Panc1 (cell line): ENCODE measurements at regions not wholly inside any gene's neighbourhood (a gene's known extent, or its start where the extent isn't known, plus 50 kb on each side); places are given as distances from the start of the nearest gene placed in this dataset.

Experiments used
- ATAC-seq: fragments of 200-7000 bp; cut with Tn5 transposase; 2 replicates; pipeline ENCODE4 v1.9.1; 2020; ENCODE audit warnings: mild to moderate bottlenecking, moderate library complexity
- BruUV-seq: library from RNA; stranded (reverse); fragments of 400-500 nt; replicated peaks from 2 replicates; lab custom pipeline; 2021; lab: Mats Ljungman, UMichigan
- CTCF ChIA-PET: fragments of 300-600 bp; sonication (Branson Sonifier 250); formaldehyde crosslinking; loops from one replicate; lab custom pipeline; 2022; ENCODE audit warnings: antibody characterized with exemption; lab: Charles Lee
- POLR2A ChIA-PET: fragments of 300-600 bp; sonication (Branson Sonifier 250); formaldehyde crosslinking; loops from one replicate; lab custom pipeline; 2022; ENCODE audit warnings: antibody characterized with exemption; lab: Charles Lee
- DNase-seq: peaks from one replicate; pipeline ENCODE4 v3.0.0-alpha.2; 2010; ENCODE audit warnings: low read depth, low spot score
- H3K27ac ChIP-seq: 2 replicates; pipeline ENCODE4 v1.5.1; 2011; ENCODE audit warnings: mild to moderate bottlenecking, low read length, inconsistent platforms
- H3K27me3 ChIP-seq: fragments of 200-500 bp; sonication (Bioruptor generic); 2 replicates; pipeline ENCODE4 v1.6.0; 2014; ENCODE audit warnings: low read length, inconsistent platforms; ENCODE audit not compliant: control insufficient read depth, insufficient read depth
- H3K36me3 ChIP-seq: fragments of 200-500 bp; sonication (Bioruptor generic); 2 replicates; pipeline ENCODE4 v1.5.1; 2014; ENCODE audit warnings: inconsistent platforms, mild to moderate bottlenecking, low read length, moderate library complexity; ENCODE audit not compliant: control insufficient read depth, insufficient read depth
- H3K4me1 ChIP-seq: 2 replicates; pipeline ENCODE4 v1.5.1; 2011; ENCODE audit warnings: inconsistent platforms, mild to moderate bottlenecking, low read length, moderate library complexity; ENCODE audit not compliant: control insufficient read depth, insufficient read depth
- H3K4me3 ChIP-seq, 2 experiments: 2 replicates each; pipeline ENCODE4 v1.5.1; 2011 to 2012; ENCODE audit warnings: low read depth in 2 of 2, low read length in 2 of 2, mild to moderate bottlenecking in 2 of 2, inconsistent platforms in 1 of 2, moderate library complexity in 1 of 2
- H3K9me3 ChIP-seq: fragments of 200-500 bp; sonication (Bioruptor generic); 2 replicates; pipeline ENCODE4 v1.5.1; 2014; ENCODE audit warnings: low read depth, mild to moderate bottlenecking, inconsistent platforms, low read length, moderate library complexity; ENCODE audit not compliant: control insufficient read depth, insufficient read depth
- CTCF ChIP-seq: fragments of 450-650 bp; IDR thresholded peaks from 2 replicates; pipeline ENCODE4 v1.5.1; 2017; ENCODE audit warnings: mild to moderate bottlenecking
- POLR2AphosphoS5 ChIP-seq: IDR thresholded peaks from 2 replicates; pipeline ENCODE4 v1.6.1; 2012; ENCODE audit warnings: mild to moderate bottlenecking, low read depth, low read length, moderate library complexity
- REST ChIP-seq, 2 experiments: IDR thresholded peaks; 2 replicates each; pipeline ENCODE4 v1.6.1; 2011 to 2012; ENCODE audit warnings: low read depth in 2 of 2, control low read depth in 1 of 2, low read length in 1 of 2, mild to moderate bottlenecking in 1 of 2, moderate library complexity in 1 of 2; ENCODE audit not compliant: insufficient read depth in 1 of 2
- SIN3A ChIP-seq: IDR thresholded peaks from 2 replicates; pipeline ENCODE4 v1.6.1; 2012; ENCODE audit warnings: low read depth, mild to moderate bottlenecking, low read length, moderate library complexity, borderline replicate concordance; ENCODE audit not compliant: insufficient read depth
- TCF7L2 ChIP-seq: IDR thresholded peaks from 2 replicates; pipeline ENCODE4 v1.6.1; 2011; ENCODE audit warnings: mild to moderate bottlenecking, low read depth, low read length, inconsistent platforms
- in situ Hi-C: cut with HindIII; loops from 2 replicates; pipeline ENCODE4 v1.10.0; 2016; ENCODE audit warnings: low sequenced_read_pairs, low pct_unique_long_range_greater_than_20kb
- intact Hi-C: fragments of 100-400 bp; cut with micrococcal nuclease; formaldehyde crosslinking; loops from one replicate; pipeline ENCODE4 v1.10.0; 2022; ENCODE audit not compliant: unreplicated experiment

- H3K36me3 ChIP-seq: no peaks in the 10 kb centered on the region
- TF ChIP-seq POLR2AphosphoS5: no peak
- no peak for TF ChIP-seq CTCF
- no peak for TF ChIP-seq TCF7L2
- no peak for TF ChIP-seq REST (IDR thresholded peaks at IDR 0.05; ENCODE audit: insufficient read depth in 1 of 2, low read depth in 2 of 2, low read length in 1 of 2)
- TF ChIP-seq SIN3A: no peak
- H3K27ac ChIP-seq: no peak overlapping the region
- ChIA-PET CTCF (no interaction called here), POLR2A (no interaction called here)
- no peaks in the 10 kb centered on the region for H3K9me3 ChIP-seq
- H3K4me3 ChIP-seq: no peak overlapping the region
- DNase-seq (no peak), ATAC-seq (no peak)
- H3K4me1 ChIP-seq: no peaks in the 10 kb centered on the region
- no peaks in the 10 kb centered on the region for H3K27me3 ChIP-seq
- intact Hi-C loops (no loop called here), in situ Hi-C loops (no loop called here)
- BruUV-seq: no TSS peak
Observed at GRCh38 chr4:71239365-71239764, 99.5 kb upstream of the SLC4A4 start.

- Histone ChIP-seq H3K36me3 (no peaks in the 10 kb centered on the region), H3K4me3 (no peak overlapping the region), H3K27ac (no peak overlapping the region), H3K4me1 (no peaks in the 10 kb centered on the region), H3K9me3 (no peaks in the 10 kb centered on the region), H3K27me3 (no peaks in the 10 kb centered on the region)
- no TSS peak for BruUV-seq
- CTCF ChIA-PET: no interaction called here
- POLR2A ChIA-PET: no interaction called here
- TF ChIP-seq TCF7L2 (no peak), POLR2AphosphoS5 (no peak), CTCF (no peak), REST (IDR thresholded peaks at IDR 0.05; ENCODE audit: insufficient read depth in 1 of 2, low read depth in 2 of 2, low read length in 1 of 2) (no peak), SIN3A (no peak)
- no peak for ATAC-seq
- no peak for DNase-seq
- intact Hi-C loops: no loop called here
- in situ Hi-C loops: no loop called here
Observed at GRCh38 chr4:71240094-71240493, 98.7 kb upstream of the SLC4A4 start.
